D721Med (cell line): ENCODE measurements at regions not wholly inside any gene's neighbourhood (a gene's known extent, or its start where the extent isn't known, plus 50 kb on each side); places are given as distances from the start of the nearest gene placed in this dataset.
"Not testable (repeated sequence)": the region's sequence is repeated elsewhere in the genome, so short reads cannot be mapped to it uniquely, and the experiment has no call there.

Experiments used
- DNase-seq: peaks from one replicate; pipeline ENCODE4 v3.0.0; 2011; ENCODE audit warnings: low spot score; ENCODE audit not compliant: insufficient read length
- FAIRE-seq: peaks from 2 replicates; lab custom pipeline; 2011; peaks lifted over from hg19 to GRCh38; lab: Jason Lieb, UNC
- CTCF ChIP-seq: IDR thresholded peaks from 2 replicates; pipeline ENCODE4 v1.5.1; 2012; ENCODE audit warnings: mild to moderate bottlenecking, control low read depth; ENCODE audit not compliant: insufficient read depth; ENCODE audit errors: missing control alignments

- FAIRE-seq = no peak
These were observed 624.3 kb downstream of the MCTP2 start for GRCh38 chr15:94855409-94856266.

GRCh38 chr15:94856267-94856854, 625.0 kb downstream of the MCTP2 start:
- no peak for TF ChIP-seq CTCF
- FAIRE-seq (no peak), DNase-seq (no peak)

More at GRCh38 chr15:94855409-94856266, 624.3 kb downstream of the MCTP2 start:
- TF ChIP-seq CTCF = no peak
- DNase-seq = no peak

- DNase-seq = no peak
- no peak for FAIRE-seq
- no peak for TF ChIP-seq CTCF
These were observed 626.1 kb downstream of the MCTP2 start for GRCh38 chr15:94857466-94857865.

GRCh38 chr15:94858011-94858410, 626.6 kb downstream of the MCTP2 start:
- no peak for DNase-seq
- no peak for FAIRE-seq
- TF ChIP-seq CTCF = no peak

GRCh38 chr15:94858449-94858848, 627.1 kb downstream of the MCTP2 start:
- FAIRE-seq (no peak), DNase-seq (no peak)
- no peak for TF ChIP-seq CTCF

GRCh38 chr15:94858920-94859319, 627.6 kb downstream of the MCTP2 start:
- DNase-seq (no peak), FAIRE-seq (no peak)
- no peak for TF ChIP-seq CTCF

- FAIRE-seq = no peak
- no peak for TF ChIP-seq CTCF
- DNase-seq = no peak
These were observed 633.2 kb downstream of the MCTP2 start for GRCh38 chr15:94864600-94864999.

- not testable (repeated sequence) for DNase-seq
These were observed 636.9 kb downstream of the MCTP2 start for GRCh38 chr15:94868265-94868664.

More at GRCh38 chr15:94868265-94868664, 636.9 kb downstream of the MCTP2 start:
- not testable (repeated sequence) for FAIRE-seq
